Choroid plexus epithelial cell (primary cell): ENCODE measurements at regions not wholly inside any gene's neighbourhood (a gene's known extent, or its start where the extent isn't known, plus 50 kb on each side); places are given as distances from the start of the nearest gene placed in this dataset.

Experiments
- DNase-seq: peaks from one replicate; pipeline ENCODE4 v3.0.0-alpha.2; 2010; ENCODE audit warnings: low read depth
- H3K4me3 ChIP-seq: 2 replicates; pipeline ENCODE4 v1.5.1; 2011; ENCODE audit warnings: low read depth, mild to moderate bottlenecking, control low read depth, low read length, moderate library complexity
- TF ChIP-seq, protein P1 (sequence below): conservative IDR thresholded peaks from 2 replicates; pipeline ENCODE4 v1.5.1; 2011; ENCODE audit warnings: low read depth, mild to moderate bottlenecking, control low read depth, inconsistent platforms, low read length, moderate library complexity

GRCh38 chr5:81852291-81853029 is 101.6 kb upstream of the SSBP2 start:
- peak overlapping the region; percentile 36 for H3K4me3 ChIP-seq
- peak; percentile 87 for DNase-seq
- TF ChIP-seq, protein P1, sequence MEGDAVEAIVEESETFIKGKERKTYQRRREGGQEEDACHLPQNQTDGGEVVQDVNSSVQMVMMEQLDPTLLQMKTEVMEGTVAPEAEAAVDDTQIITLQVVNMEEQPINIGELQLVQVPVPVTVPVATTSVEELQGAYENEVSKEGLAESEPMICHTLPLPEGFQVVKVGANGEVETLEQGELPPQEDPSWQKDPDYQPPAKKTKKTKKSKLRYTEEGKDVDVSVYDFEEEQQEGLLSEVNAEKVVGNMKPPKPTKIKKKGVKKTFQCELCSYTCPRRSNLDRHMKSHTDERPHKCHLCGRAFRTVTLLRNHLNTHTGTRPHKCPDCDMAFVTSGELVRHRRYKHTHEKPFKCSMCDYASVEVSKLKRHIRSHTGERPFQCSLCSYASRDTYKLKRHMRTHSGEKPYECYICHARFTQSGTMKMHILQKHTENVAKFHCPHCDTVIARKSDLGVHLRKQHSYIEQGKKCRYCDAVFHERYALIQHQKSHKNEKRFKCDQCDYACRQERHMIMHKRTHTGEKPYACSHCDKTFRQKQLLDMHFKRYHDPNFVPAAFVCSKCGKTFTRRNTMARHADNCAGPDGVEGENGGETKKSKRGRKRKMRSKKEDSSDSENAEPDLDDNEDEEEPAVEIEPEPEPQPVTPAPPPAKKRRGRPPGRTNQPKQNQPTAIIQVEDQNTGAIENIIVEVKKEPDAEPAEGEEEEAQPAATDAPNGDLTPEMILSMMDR: no peak

DNA sequence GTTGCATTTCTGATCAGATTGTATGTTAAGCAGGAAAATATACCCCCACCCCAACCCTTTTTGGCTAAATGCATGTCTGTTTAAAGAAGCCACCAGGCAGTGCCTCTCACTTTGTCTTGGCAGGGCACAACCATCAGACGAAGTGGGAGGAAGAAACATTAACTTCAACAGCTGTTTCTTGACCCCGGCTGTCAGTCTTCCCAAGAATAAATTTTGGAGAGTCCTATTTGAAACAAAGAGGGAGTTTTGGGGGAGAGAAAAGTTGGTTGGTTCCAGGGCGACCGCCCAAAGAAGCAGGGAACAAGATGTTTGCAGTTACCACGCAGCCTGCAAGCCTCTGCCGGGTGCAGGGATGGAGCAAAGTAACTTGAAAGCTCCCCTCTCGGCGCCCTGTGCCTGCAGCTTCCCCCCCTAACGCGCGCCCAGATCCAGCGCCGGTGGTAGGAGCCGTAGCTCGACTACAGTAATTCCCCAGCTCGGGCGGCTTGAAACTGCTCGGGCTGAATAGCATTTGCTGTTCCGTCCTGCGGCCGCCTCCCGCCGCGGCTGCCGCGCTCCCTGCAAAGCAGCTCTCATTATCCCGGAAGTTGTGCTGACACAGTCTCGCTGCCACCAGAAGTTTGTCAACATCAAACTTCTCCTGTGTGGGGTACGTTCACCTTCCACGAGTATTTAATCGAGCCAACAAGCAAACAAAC is 100.7 kb upstream of the SSBP2 start:
- TF ChIP-seq, protein P1: peak; percentile 4
- H3K4me3 ChIP-seq: peak overlapping the region; percentile 52
- DNase-seq: peak; percentile 98

DNA sequence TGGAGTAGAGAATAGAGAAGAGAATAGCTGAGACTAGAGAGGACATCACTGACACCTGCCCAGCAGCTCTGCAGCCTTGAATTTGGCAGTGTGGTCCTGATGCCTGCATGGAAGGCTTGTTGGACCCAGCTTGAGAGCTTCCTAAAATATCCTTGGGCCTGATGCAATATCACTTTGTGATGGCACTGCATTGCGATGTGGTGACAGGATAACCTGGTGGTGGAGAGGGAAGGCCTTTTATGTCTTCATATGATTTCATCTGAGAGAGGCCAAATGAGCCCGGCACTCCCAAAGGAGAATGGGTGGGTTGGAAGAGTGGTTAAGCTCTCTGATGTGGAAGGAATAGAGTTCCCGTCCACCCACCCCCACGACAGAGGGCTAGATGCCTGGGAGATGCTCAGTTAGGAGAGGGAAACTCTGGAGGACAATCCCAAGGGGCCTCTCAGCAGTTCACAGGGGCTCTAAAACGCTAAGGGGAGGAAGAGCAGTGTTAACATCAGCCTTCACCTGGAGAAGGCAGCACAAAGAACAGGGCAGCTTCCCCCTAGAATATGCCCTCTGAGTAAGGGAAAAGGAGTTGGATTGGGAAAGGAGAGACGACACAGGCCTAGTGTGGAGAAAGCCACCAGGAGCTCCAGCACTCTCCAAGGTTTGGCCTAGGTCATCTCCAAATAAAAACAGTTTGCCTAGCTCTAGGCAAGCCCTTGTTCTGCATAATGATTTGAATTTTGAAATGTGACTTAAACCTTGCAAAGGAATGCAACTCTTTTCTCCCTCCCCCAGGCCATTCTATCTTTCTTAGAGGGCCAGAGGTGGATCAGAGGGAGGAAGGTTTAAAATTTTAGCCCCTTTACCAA is 99.8 kb upstream of the SSBP2 start:
- peak; percentile 17 for DNase-seq
- no peak overlapping the region for H3K4me3 ChIP-seq
- TF ChIP-seq, protein P1: no peak

DNA sequence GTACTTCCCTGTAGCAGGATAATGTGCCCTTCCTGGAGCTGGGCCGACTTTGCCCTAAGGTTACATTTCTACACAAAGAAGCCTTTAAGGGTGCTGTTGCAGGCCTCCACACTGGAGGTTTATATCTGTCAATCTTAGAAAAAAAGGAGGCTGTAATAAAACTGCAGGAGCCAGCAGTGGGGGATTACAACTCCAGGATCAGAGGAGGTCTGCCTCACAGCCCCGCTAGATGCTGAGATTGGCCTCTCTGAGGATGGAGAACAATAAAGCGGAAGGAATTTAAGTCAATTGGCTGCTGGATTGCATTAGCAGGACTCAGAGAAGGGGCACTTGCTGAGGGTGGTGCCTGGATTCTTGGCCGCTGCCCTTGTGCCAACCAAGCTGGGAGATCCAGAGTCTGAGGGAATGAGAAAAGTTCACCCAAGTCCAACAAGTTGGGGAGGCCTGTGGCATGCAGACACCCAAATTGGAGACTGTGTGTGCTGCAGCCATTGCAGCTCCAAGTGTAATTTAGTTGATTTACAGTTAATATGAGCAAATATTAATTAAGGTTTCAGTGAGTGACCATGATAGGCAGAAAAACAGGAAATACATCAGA is 99.0 kb upstream of the SSBP2 start:
- TF ChIP-seq, protein P1: no peak
- H3K4me3 ChIP-seq: no peak overlapping the region
- no peak for DNase-seq

DNA sequence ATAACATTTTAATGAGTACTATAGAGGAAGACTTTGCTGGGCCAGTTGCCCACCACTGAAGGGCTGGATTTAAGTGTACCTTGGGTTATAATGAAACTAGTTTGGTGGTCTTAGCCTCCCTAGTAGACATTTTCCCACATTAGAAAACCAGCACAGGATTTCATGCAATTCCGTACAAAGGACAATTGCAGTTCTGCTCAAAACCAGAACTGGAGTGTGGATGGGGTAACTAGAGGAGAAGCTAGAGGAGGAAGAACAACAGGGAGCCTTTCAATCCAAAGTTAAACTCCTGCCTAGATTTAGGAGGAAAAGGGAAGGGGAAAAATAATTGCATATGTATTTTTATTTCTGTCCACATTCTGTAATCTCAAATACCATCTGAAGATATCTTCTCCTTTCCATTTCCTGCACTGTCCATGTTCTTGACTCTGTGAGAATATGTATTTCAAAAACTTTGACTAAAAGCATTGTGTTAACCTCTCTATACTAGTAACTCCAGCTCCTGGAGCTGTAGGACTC is 97.5 kb upstream of the SSBP2 start:
- H3K4me3 ChIP-seq: no peak overlapping the region
- TF ChIP-seq, protein P1: no peak
- DNase-seq: peak; percentile 40

DNA sequence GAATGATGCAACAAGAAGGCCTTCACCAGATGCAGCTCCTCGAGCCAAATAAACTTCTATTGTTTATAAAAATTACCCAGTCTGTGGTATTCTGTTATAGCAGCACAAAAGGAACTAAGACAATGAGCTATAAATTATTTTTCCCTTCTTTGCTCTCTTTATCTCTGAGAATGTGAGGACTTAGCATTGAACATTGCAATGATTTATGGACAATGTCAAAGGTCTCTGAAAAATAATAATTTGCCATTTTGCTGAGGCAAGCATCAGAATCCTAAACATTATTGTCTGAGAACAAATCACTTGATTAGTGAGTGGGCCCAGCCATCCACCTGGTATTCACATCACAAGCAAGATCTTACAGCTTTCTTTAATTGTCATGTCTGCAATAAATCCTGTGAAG is 95.4 kb upstream of the SSBP2 start:
- H3K4me3 ChIP-seq: no peak overlapping the region
- DNase-seq: no peak
- TF ChIP-seq, protein P1: no peak
